ENCODE measurements at regions not wholly inside any gene's neighbourhood (a gene's known extent, or its start where the extent isn't known, plus 50 kb on each side); places are given as distances from the start of the nearest gene placed in this dataset.

- TF ChIP-seq CTCF (IDR thresholded peaks at IDR 0.05; ENCODE audit: low read depth, low read length), result no peak
- Histone ChIP-seq H3K4me1 (no peaks in the 10 kb centered on the region), H3K9me3 (no peaks in the 10 kb centered on the region), H3K4me3 (ENCODE audit: low read depth, low read length) (no peak overlapping the region), H3K36me3 (no peaks in the 10 kb centered on the region), H3K27me3 (no peaks in the 10 kb centered on the region)
- peak; percentile 53 for DNase-seq
Measured at GRCh38 chr16:52825892-52826291, 226.8 kb downstream of the CHD9NB start.

- no peak for DNase-seq
- H3K4me1 ChIP-seq, result no peaks in the 10 kb centered on the region
- H3K9me3 ChIP-seq, result no peaks in the 10 kb centered on the region
- H3K36me3 ChIP-seq, result no peaks in the 10 kb centered on the region
- H3K4me3 ChIP-seq (ENCODE audit: low read depth, low read length), result no peak overlapping the region
- no peaks in the 10 kb centered on the region for H3K27me3 ChIP-seq
- no peak for TF ChIP-seq CTCF (IDR thresholded peaks at IDR 0.05; ENCODE audit: low read depth, low read length)
Measured at GRCh38 chr16:52819808-52820207, 232.9 kb downstream of the CHD9NB start.

- no peaks in the 10 kb centered on the region for H3K27me3 ChIP-seq
- H3K9me3 ChIP-seq, result no peaks in the 10 kb centered on the region
- DNase-seq, result no peak
- no peak for TF ChIP-seq CTCF (IDR thresholded peaks at IDR 0.05; ENCODE audit: low read depth, low read length)
- H3K4me1 ChIP-seq, result no peaks in the 10 kb centered on the region
- H3K36me3 ChIP-seq, result no peaks in the 10 kb centered on the region
- no peak overlapping the region for H3K4me3 ChIP-seq (ENCODE audit: low read depth, low read length)
Measured at GRCh38 chr16:52819405-52819804, 233.3 kb downstream of the CHD9NB start.

GRCh38 chr16:52817696-52818095 lies 235.0 kb downstream of the CHD9NB start:
- no peak for TF ChIP-seq CTCF (IDR thresholded peaks at IDR 0.05; ENCODE audit: low read depth, low read length)
- Histone ChIP-seq H3K4me1 (no peaks in the 10 kb centered on the region), H3K9me3 (no peaks in the 10 kb centered on the region), H3K27me3 (no peaks in the 10 kb centered on the region), H3K36me3 (no peaks in the 10 kb centered on the region), H3K4me3 (ENCODE audit: low read depth, low read length) (no peak overlapping the region)
- no peak for DNase-seq

GRCh38 chr16:52816993-52817392 lies 235.7 kb downstream of the CHD9NB start:
- Histone ChIP-seq H3K4me3 (ENCODE audit: low read depth, low read length) (no peak overlapping the region), H3K36me3 (no peaks in the 10 kb centered on the region), H3K4me1 (no peaks in the 10 kb centered on the region), H3K9me3 (no peaks in the 10 kb centered on the region), H3K27me3 (no peaks in the 10 kb centered on the region)
- no peak for TF ChIP-seq CTCF (IDR thresholded peaks at IDR 0.05; ENCODE audit: low read depth, low read length)
- no peak for DNase-seq

GRCh38 chr16:52812678-52813556 lies 239.8 kb downstream of the CHD9NB start:
- TF ChIP-seq CTCF (IDR thresholded peaks at IDR 0.05; ENCODE audit: low read depth, low read length), result no peak
- no peaks in the 10 kb centered on the region for H3K27me3 ChIP-seq
- DNase-seq, result no peak
- H3K36me3 ChIP-seq, result no peaks in the 10 kb centered on the region
- no peaks in the 10 kb centered on the region for H3K9me3 ChIP-seq
- H3K4me1 ChIP-seq, result no peaks in the 10 kb centered on the region
- H3K4me3 ChIP-seq (ENCODE audit: low read depth, low read length), result no peak overlapping the region

Measured in BE2C (cell line).